AG04449 (cell line): ENCODE measurements at regions not wholly inside any gene's neighbourhood (a gene's known extent, or its start where the extent isn't known, plus 50 kb on each side); places are given as distances from the start of the nearest gene placed in this dataset.

Source experiments
- CTCF ChIA-PET: fragments of 350-600 bp; formaldehyde crosslinking; extraction: SDS; loops from one replicate; lab custom pipeline; 2021; ENCODE audit warnings: antibody characterized with exemption; lab: Yijun Ruan, JAX
- POLR2A ChIA-PET: fragments of 400-600, 350-600 bp; formaldehyde crosslinking; extraction: SDS; loops from one replicate; lab custom pipeline; 2020; ENCODE audit warnings: antibody characterized with exemption, inconsistent platforms; lab: Yijun Ruan, JAX
- DNase-seq: peaks from one replicate; pipeline ENCODE4 v3.0.0-alpha.2; 2010; ENCODE audit warnings: low read depth, low spot score
- H3K4me3 ChIP-seq: 2 replicates; pipeline ENCODE4 v1.5.1; 2011; ENCODE audit warnings: low read depth, mild to moderate bottlenecking, control low read depth, low read length
- TF ChIP-seq, protein P1 (sequence below): IDR thresholded peaks from one replicate; pipeline ENCODE4 v1.5.1; 2011; ENCODE audit warnings: mild to moderate bottlenecking, moderate library complexity, low read length, control low read depth, inconsistent platforms; ENCODE audit not compliant: insufficient read depth; ENCODE audit errors: missing control alignments

DNA sequence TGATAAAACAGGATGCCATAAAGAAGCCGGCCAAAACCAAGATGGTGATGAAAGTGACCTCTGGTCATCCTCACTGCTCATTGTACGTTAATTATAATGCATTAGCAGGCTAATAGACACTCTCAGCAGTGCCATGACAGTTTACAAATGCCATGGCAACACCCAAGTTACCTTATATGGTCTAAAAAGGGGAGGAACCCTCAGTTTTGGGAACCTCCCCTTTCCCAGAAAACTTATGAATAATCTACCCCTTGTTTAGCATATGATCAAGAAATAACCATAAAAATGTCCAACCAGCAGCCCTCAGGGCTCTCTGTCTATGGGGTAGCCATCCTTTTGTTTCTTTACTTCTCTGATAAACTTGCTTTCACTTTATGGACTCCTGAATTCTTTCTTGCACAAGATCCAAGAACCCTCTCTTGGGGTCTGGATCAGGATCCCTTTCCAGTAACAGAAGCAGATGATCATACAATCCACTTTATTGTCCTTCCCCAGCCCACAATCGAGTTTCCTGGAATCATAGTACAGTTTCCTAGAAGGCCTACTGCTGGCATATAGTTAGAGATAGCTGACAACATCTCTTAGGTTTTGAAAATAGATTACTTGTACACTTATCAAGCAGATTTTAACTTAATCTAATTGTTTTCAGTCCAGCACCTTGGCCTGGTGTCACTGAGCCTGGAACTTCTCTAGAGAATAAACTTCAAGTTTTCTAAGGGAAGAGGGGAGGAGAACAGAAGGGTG lies 266.7 kb upstream of the HMGA2 start:
- ChIA-PET POLR2A (interaction anchor here (1.1 kb wide), 1 partner anchor 21 kb away, joined by 4 read pairs; no protein-coding TSS in a partner anchor), CTCF (interaction anchor here (0.6 to 3.2 kb wide), 34 partner anchors 8 to 550 kb away, joined by 3 to 24 read pairs (median 4); no protein-coding TSS in a partner anchor)
- no peak for DNase-seq
- TF ChIP-seq, protein P1, sequence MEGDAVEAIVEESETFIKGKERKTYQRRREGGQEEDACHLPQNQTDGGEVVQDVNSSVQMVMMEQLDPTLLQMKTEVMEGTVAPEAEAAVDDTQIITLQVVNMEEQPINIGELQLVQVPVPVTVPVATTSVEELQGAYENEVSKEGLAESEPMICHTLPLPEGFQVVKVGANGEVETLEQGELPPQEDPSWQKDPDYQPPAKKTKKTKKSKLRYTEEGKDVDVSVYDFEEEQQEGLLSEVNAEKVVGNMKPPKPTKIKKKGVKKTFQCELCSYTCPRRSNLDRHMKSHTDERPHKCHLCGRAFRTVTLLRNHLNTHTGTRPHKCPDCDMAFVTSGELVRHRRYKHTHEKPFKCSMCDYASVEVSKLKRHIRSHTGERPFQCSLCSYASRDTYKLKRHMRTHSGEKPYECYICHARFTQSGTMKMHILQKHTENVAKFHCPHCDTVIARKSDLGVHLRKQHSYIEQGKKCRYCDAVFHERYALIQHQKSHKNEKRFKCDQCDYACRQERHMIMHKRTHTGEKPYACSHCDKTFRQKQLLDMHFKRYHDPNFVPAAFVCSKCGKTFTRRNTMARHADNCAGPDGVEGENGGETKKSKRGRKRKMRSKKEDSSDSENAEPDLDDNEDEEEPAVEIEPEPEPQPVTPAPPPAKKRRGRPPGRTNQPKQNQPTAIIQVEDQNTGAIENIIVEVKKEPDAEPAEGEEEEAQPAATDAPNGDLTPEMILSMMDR: no peak
- H3K4me3 ChIP-seq: no peak overlapping the region

DNA sequence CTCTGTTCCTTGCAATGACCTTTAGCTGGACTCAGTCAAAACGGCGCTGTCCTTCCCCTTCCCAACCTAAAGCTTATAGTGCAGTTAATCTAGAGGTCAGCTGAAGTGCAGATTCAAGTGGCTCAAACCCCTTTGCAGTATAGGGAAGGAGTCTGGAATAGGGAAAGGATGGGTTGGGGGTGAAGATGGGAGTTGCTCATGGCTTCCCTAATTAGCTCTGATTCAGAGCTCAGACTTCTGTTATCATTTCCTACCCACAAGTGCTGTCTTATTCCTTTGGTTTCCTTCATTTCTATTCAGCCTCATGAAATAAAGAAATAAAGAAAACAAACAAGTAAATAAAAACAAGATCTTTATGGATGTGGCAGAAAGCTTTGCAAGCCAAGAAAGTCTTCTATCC lies 264.0 kb upstream of the HMGA2 start:
- DNase-seq: no peak
- H3K4me3 ChIP-seq: no peak overlapping the region
- POLR2A ChIA-PET: no interaction called here
- CTCF ChIA-PET: interaction anchor here (1.0 to 3.2 kb wide), 4 partner anchors 13 to 475 kb away, joined by 3 to 20 read pairs (median 4); no protein-coding TSS in a partner anchor
- TF ChIP-seq, protein P1: no peak

DNA sequence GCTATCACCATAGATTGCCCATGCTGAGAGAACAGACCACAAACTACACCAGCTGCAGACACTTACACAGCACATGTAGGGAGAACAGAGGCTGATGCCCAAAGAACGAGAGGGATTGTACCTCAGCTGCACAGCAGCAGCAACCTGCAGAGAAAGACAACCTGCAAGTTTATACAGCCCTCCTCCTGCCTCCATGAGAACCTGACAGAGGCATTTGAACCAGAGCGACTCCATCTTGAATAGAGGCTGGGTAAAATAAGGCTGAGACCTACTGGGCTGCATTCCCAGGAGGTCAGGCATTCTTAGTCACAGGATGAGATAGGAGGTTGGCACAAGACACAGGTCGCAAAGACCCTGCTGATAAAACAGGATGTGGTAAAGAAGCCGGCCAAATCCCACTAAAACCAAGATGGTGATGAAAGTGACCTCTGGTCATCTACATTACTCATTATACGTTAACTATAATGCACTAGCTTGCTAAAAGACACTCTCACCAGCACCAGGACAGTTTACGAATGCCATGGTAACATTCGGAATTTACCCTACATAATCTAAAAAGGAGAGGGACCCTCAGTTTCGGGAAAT lies 262.4 kb upstream of the HMGA2 start:
- ChIA-PET CTCF (interaction anchor here (1.1 kb wide), 1 partner anchor 24 kb away, joined by 5 read pairs; no protein-coding TSS in a partner anchor), POLR2A (interaction anchor here (0.7 to 0.8 kb wide), 2 partner anchors 69 to 73 kb away, joined by 3 read pairs; no protein-coding TSS in a partner anchor)
- TF ChIP-seq, protein P1: no peak
- H3K4me3 ChIP-seq: no peak overlapping the region
- no peak for DNase-seq

DNA sequence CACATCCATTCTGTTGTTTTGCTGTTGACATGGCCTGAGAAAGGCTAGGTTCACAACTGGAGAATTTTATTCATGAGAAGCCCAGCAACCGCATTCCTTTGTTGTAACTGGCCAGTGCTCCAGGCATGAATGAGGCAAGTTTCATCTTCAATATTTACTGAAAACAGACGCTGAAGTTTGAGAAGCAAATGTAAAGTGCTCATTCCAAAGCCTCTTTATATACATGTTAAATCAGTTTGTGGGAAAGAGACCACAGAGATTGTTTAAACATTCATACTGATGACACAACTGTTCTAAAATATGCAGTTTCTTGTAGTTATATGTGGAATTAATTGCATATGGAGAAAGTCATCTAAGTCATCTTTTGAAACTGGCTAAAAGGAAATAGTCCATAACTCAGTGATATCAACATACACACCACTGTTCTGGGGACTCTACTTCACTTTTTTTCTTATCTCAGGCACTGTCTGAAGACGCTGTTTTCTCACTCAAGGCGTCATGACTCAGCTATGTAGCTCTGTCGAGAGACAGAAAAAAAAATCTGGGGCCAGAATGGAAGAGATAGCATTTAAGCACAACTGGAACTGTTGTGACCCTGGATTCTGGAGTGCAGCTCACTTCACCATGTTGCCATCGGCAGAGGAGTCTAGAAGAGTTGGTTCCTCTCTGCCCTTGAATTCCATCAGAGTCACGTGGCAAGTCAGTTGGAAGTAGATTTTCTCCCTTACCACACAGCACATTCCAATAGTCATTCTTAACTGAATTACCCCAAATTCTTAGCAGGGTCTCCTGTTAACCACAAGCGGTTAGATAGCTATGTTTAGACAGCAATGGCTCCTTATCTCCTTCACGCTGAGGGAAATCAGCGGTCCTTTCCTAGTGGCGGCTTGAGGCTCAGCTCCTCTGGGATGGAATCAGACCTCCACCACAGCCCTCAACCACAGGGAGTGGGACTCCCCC lies 258.4 kb upstream of the HMGA2 start:
- peak overlapping the region; percentile 6 for H3K4me3 ChIP-seq
- CTCF ChIA-PET: interaction anchor here (0.7 to 3.2 kb wide), 11 partner anchors 10 to 542 kb away, joined by 3 to 20 read pairs (median 4); no protein-coding TSS in a partner anchor
- TF ChIP-seq, protein P1: peak; percentile 19
- peak; percentile 98 for DNase-seq
- POLR2A ChIA-PET: interaction anchor here (0.6 to 3.0 kb wide), 15 partner anchors 29 to 393 kb away, joined by 3 to 27 read pairs (median 5); partner anchors contain the start of gene HMGA2

DNA sequence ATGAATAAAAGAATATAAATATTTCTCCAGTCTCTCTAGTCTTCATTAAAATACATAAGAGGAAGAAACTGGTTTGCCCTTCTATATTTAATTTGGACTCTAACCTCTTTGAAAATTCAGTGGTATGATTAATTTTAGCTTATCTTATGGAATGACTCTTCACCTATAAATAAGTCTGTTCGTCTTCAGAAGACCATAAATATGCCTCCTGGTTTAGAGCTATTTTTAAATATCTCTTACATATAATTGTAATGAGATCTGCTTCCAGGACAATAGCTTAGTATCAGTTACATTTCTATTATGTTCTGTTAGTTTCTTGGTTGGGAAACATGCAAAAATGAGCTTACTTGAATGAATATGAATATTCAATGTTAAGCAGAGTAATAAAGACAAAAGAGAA lies 257.5 kb upstream of the HMGA2 start:
- ChIA-PET CTCF (interaction anchor here (1.0 to 3.2 kb wide), 3 partner anchors 10 to 541 kb away, joined by 4 to 20 read pairs (median 20); no protein-coding TSS in a partner anchor), POLR2A (interaction anchor here (0.9 to 3.0 kb wide), 10 partner anchors 30 to 326 kb away, joined by 3 to 27 read pairs (median 6); partner anchors contain the start of gene HMGA2)
- DNase-seq: no peak
- TF ChIP-seq, protein P1: no peak
- H3K4me3 ChIP-seq: no peak overlapping the region
